DOHH2 (cell line): ENCODE measurements at regions not wholly inside any gene's neighbourhood (a gene's known extent, or its start where the extent isn't known, plus 50 kb on each side); places are given as distances from the start of the nearest gene placed in this dataset.

Experiments used
- EZH2phosphoT487 ChIP-seq: fragments of 200-600 bp; sonication (generic); IDR thresholded peaks from 2 replicates; pipeline ENCODE4 v1.6.1; 2017; ENCODE audit warnings: borderline replicate concordance, mild to moderate bottlenecking, antibody characterized with exemption, low read length, moderate library complexity, mixed read lengths
- TF ChIP-seq, protein P1 (sequence below): fragments of 200-600 bp; sonication (generic); IDR thresholded peaks from one replicate; pipeline ENCODE4 v1.5.1; 2014; ENCODE audit warnings: antibody characterized with exemption, mild to moderate bottlenecking, low read depth, low read length; ENCODE audit not compliant: poor library complexity, severe bottlenecking

DNA sequence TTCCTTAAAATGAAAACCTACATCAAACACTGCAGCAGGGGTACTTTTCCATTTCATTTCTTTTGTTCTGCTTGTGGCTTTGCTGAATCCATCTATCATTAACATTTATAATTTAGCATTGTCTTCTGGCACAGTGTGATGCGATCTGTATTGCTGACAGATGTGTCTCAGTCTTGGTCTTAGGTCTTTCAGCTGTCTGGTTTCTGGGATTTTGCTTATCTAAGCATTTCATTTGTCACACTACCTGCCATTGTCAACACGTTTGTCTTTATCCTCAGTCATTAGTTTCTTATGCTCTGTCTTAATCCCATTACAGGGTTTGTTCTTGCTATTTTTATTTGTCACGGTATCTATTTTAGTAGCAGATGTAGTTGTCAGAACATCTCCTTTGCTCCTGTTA lies 303.1 kb downstream of the IZUMO3 start:
- TF ChIP-seq, protein P1, sequence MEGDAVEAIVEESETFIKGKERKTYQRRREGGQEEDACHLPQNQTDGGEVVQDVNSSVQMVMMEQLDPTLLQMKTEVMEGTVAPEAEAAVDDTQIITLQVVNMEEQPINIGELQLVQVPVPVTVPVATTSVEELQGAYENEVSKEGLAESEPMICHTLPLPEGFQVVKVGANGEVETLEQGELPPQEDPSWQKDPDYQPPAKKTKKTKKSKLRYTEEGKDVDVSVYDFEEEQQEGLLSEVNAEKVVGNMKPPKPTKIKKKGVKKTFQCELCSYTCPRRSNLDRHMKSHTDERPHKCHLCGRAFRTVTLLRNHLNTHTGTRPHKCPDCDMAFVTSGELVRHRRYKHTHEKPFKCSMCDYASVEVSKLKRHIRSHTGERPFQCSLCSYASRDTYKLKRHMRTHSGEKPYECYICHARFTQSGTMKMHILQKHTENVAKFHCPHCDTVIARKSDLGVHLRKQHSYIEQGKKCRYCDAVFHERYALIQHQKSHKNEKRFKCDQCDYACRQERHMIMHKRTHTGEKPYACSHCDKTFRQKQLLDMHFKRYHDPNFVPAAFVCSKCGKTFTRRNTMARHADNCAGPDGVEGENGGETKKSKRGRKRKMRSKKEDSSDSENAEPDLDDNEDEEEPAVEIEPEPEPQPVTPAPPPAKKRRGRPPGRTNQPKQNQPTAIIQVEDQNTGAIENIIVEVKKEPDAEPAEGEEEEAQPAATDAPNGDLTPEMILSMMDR = no peak
- TF ChIP-seq EZH2phosphoT487 = no peak
